ENCODE measurements at regions not wholly inside any gene's neighbourhood (a gene's known extent, or its start where the extent isn't known, plus 50 kb on each side); places are given as distances from the start of the nearest gene placed in this dataset.

DNA sequence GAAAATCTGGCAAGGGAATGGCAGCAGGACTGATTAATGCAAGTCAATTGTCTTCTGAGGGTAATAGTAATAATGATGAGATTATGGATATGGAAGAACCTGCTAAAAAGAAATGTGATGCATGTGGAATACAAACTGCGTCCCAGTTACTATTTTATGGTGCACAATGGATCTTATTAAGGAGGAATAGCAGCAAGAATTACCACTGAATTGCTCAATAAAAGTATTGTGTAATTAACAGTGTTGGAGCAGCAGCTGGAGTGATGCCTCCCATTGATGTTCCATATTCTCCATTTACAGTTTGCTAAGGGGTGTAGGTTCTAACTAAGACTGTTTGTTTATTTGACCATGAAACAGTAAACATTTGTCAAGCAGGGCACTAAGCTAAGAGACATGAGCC is 167.9 kb downstream of the HRH4 start:
- intact Hi-C loops (cut with DNase I) = no loop called here
- no peak overlapping the region for H3K27ac ChIP-seq
- no peaks in the 10 kb centered on the region for H3K36me3 ChIP-seq (replicated peaks in 1 of 2)
- WGBS, 4 donors = 47 to 67% (median 57%) methylated on average over 1 of the region's 1 CpG
- TF ChIP-seq, protein P1, sequence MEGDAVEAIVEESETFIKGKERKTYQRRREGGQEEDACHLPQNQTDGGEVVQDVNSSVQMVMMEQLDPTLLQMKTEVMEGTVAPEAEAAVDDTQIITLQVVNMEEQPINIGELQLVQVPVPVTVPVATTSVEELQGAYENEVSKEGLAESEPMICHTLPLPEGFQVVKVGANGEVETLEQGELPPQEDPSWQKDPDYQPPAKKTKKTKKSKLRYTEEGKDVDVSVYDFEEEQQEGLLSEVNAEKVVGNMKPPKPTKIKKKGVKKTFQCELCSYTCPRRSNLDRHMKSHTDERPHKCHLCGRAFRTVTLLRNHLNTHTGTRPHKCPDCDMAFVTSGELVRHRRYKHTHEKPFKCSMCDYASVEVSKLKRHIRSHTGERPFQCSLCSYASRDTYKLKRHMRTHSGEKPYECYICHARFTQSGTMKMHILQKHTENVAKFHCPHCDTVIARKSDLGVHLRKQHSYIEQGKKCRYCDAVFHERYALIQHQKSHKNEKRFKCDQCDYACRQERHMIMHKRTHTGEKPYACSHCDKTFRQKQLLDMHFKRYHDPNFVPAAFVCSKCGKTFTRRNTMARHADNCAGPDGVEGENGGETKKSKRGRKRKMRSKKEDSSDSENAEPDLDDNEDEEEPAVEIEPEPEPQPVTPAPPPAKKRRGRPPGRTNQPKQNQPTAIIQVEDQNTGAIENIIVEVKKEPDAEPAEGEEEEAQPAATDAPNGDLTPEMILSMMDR (IDR thresholded peaks at IDR 0.05) = no peak
- TF ChIP-seq POLR2A (IDR thresholded peaks at IDR 0.05) = no peak
- no peaks in the 10 kb centered on the region for H3K4me1 ChIP-seq (replicated peaks in 1 of 2)
- no peak overlapping the region for H3K4me3 ChIP-seq
- no peaks in the 10 kb centered on the region for H3K27me3 ChIP-seq
- no peak for DNase-seq
- H3K9me3 ChIP-seq (replicated peaks in 1 of 3) = no peaks in the 10 kb centered on the region

- Histone ChIP-seq H3K4me3 (no peak overlapping the region), H3K4me1 (replicated peaks in 1 of 2) (no peaks in the 10 kb centered on the region), H3K27me3 (no peaks in the 10 kb centered on the region), H3K36me3 (replicated peaks in 1 of 2) (no peaks in the 10 kb centered on the region), H3K27ac (no peak overlapping the region), H3K9me3 (replicated peaks in 1 of 3) (no peaks in the 10 kb centered on the region)
- WGBS, 4 donors = 62 to 67% (median 65%) methylated on average over 3 of the region's 3 CpGs
- intact Hi-C loops (cut with DNase I) = no loop called here
- TF ChIP-seq, protein P1 (IDR thresholded peaks at IDR 0.05) = no peak
- no peak for TF ChIP-seq POLR2A (IDR thresholded peaks at IDR 0.05)
- no peak for DNase-seq
Measured at GRCh38 chr18:24629921-24630320, 169.5 kb downstream of the HRH4 start.

DNA sequence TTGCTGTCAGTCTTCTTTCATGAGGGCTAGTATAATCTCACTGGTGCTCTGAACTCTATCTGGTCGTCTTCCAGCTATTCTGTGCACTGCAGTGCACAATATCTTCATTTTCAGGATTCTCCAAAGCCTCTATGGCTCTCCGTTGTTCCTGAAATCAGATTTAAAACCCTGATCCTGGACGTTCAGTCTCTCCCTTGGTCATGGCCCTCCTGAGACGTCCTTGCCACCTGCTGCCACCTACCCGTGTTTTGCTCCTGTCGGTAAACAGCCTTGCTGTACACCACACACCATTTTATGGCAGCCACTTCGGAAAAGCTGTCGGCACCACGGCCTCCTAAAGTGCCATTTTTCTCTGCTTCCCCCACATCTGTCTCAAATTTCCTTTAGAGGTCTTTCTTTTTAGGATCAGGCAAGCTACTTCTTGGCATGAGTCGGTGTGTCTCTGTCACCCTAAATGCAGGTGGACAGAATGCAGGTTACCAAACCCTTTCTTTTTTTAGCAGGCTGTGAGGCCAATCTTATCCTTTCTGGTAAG is 170.0 kb downstream of the HRH4 start:
- no peak overlapping the region for H3K27ac ChIP-seq
- no peaks in the 10 kb centered on the region for H3K36me3 ChIP-seq (replicated peaks in 1 of 2)
- no peaks in the 10 kb centered on the region for H3K27me3 ChIP-seq
- no peaks in the 10 kb centered on the region for H3K9me3 ChIP-seq (replicated peaks in 1 of 3)
- TF ChIP-seq, protein P1 (IDR thresholded peaks at IDR 0.05) = no peak
- no peak for TF ChIP-seq POLR2A (IDR thresholded peaks at IDR 0.05)
- DNase-seq = no peak
- intact Hi-C loops (cut with DNase I) = no loop called here
- WGBS, 4 donors = 69 to 78% (median 72%) methylated on average over 10 of the region's 10 CpGs
- H3K4me1 ChIP-seq (replicated peaks in 1 of 2) = no peaks in the 10 kb centered on the region
- no peak overlapping the region for H3K4me3 ChIP-seq

GRCh38 chr18:24631243-24632025 is 171.0 kb downstream of the HRH4 start:
- DNase-seq = no peak
- intact Hi-C loops (cut with DNase I) = no loop called here
- Histone ChIP-seq H3K27me3 (no peaks in the 10 kb centered on the region), H3K36me3 (replicated peaks in 1 of 2) (no peaks in the 10 kb centered on the region), H3K27ac (no peak overlapping the region), H3K4me1 (replicated peaks in 1 of 2) (no peaks in the 10 kb centered on the region), H3K4me3 (no peak overlapping the region), H3K9me3 (replicated peaks in 1 of 3) (no peaks in the 10 kb centered on the region)
- TF ChIP-seq, protein P1 (IDR thresholded peaks at IDR 0.05) = no peak
- no peak for TF ChIP-seq POLR2A (IDR thresholded peaks at IDR 0.05)
- 35 to 57% (median 45%) methylated on average over 18 to 21 of the region's 21 CpGs for WGBS, 4 donors

Data from adrenal gland (tissue), 9 donors.